Keratinocyte (primary cell): ENCODE measurements at regions not wholly inside any gene's neighbourhood (a gene's known extent, or its start where the extent isn't known, plus 50 kb on each side); places are given as distances from the start of the nearest gene placed in this dataset.

ENCODE experiments used
- EZH2 ChIP-seq: IDR thresholded peaks from one replicate; pipeline ENCODE4 v1.6.1; 2012; ENCODE audit warnings: inconsistent platforms, mild to moderate bottlenecking, low read length, moderate library complexity
- TF ChIP-seq, protein P1 (sequence below), 3 experiments: IDR thresholded peaks in 1 of 3; conservative IDR thresholded peaks in 1 of 3; optimal IDR thresholded peaks in 1 of 3; 2 replicates in 2 of 3; 3 replicates in 1 of 3; pipeline versions ENCODE3 to v1.5.1; 2011; ENCODE audit warnings: low read length in 3 of 3, mild to moderate bottlenecking in 3 of 3, moderate library complexity in 2 of 3, control low read depth in 1 of 3, inconsistent platforms in 1 of 3; ENCODE audit not compliant: insufficient read depth in 2 of 3; ENCODE audit errors: extremely low read depth in 1 of 3

DNA sequence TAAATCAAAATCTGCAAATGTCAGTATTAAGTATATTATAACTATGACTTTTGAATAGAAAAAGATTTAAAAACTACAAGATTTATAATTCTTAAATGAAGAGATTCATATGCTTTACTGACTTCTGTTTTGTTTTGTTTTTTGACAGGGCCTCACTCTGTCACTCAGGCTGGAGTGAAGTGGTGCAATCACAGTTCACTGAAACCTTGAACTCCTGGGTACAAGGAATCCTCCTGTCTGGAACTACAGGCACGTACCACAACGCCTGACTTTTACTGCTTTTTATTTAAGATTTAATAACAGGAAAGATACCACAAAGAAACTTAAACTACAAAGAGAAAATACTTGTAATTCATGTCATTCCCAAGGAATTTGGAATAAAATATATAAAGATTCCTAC is 940.2 kb upstream of the CITED2 start:
- TF ChIP-seq, protein P1, sequence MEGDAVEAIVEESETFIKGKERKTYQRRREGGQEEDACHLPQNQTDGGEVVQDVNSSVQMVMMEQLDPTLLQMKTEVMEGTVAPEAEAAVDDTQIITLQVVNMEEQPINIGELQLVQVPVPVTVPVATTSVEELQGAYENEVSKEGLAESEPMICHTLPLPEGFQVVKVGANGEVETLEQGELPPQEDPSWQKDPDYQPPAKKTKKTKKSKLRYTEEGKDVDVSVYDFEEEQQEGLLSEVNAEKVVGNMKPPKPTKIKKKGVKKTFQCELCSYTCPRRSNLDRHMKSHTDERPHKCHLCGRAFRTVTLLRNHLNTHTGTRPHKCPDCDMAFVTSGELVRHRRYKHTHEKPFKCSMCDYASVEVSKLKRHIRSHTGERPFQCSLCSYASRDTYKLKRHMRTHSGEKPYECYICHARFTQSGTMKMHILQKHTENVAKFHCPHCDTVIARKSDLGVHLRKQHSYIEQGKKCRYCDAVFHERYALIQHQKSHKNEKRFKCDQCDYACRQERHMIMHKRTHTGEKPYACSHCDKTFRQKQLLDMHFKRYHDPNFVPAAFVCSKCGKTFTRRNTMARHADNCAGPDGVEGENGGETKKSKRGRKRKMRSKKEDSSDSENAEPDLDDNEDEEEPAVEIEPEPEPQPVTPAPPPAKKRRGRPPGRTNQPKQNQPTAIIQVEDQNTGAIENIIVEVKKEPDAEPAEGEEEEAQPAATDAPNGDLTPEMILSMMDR (optimal IDR thresholded peaks at IDR 0.05 in 1 of 3, IDR thresholded peaks at IDR 0.05 in 1 of 3, conservative IDR thresholded peaks at IDR 0.05 in 1 of 3; ENCODE audit: extremely low read depth in 1 of 3, insufficient read depth in 2 of 3, low read length in 3 of 3): no peak
- no peak for TF ChIP-seq EZH2
